ENCODE measurements at regions not wholly inside any gene's neighbourhood (a gene's known extent, or its start where the extent isn't known, plus 50 kb on each side); places are given as distances from the start of the nearest gene placed in this dataset.

DNA sequence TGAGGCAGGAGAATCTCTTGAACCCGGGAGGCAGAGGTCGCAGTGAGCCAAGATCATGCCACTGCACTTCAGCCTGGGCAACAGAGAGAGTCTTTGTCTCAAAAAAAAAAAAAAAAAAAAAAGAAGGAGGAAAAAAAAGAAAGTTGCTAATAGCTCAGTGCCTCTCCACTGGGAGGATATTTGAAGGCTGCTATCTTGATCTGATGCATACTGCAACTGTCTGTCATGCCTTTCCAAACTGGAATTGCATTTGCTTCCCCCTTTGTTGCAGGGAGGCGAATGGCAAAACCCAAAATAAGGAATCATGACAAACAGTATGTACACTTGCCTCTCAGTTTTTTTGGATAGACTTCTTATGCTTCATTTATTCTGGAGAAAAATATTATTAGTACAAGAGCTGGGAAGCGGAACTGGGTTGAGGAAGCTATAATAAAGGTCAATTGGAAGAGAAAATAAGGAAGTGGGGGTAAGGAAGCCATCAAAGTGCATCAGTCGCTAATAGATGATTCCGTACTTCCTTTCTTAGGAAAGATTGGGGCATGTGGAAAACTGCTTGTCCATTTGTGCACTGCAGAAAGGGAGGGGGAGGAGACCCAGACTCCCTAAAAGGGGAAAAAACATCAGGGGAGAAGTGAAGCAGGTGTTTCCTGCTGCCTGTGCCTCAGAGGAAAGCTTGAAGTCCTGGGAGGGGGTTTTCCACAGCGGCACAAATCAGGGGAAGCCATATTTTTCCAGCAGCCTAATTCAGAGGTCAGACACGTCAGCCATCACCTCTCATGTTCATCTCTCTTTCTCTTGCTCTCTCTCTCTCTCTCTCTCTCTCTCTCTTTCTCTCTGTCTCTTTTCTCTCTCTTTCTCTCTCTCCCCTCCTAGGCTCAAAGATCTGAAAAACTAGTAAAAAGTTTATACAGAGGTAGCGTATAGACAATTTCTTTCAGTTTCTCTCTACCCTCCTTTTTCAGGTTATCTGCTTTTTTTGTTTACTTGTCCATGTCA lies 301.4 kb upstream of the TNP1 start:
- Histone ChIP-seq H4K12ac (ENCODE audit: low read depth, low read length) (no peak overlapping the region), H4K8ac (ENCODE audit: low read depth, low read length) (no peak overlapping the region), H3K79me2 (ENCODE audit: control insufficient read depth, insufficient read depth, low read length, poor library complexity) (no peaks in the 10 kb centered on the region), H2BK5ac (ENCODE audit: low read depth, low read length, poor library complexity) (peak overlapping the region; percentile 60), H3K9me3 (ENCODE audit: insufficient read depth, low read depth, low read length) (no peaks in the 10 kb centered on the region), H3K27ac (ENCODE audit: low read depth, low read length) (no peak overlapping the region), H3K4me2 (ENCODE audit: low read length) (no peak overlapping the region), H2BK120ac (ENCODE audit: insufficient read depth, low read length, poor library complexity) (peak overlapping the region; percentile 68), H3K36me3 (ENCODE audit: control insufficient read depth in 1 of 2, insufficient read depth in 2 of 2, low read length in 2 of 2) (no peaks in the 10 kb centered on the region), H3K9ac (ENCODE audit: low read length) (no peak overlapping the region), H3K4ac (ENCODE audit: low read depth, low read length) (peak overlapping the region; percentile 21), H3K79me1 (ENCODE audit: low read length) (peaks cover 12% of the 10 kb centered on the region), H4K91ac (ENCODE audit: low read depth, low read length) (no peak overlapping the region), H3K18ac (ENCODE audit: low read length) (no peak overlapping the region), H3K4me3 (ENCODE audit: low read depth, low read length) (no peak overlapping the region), H3K4me1 (ENCODE audit: control insufficient read depth in 1 of 2, insufficient read depth in 2 of 2, low read length in 2 of 2) (peaks cover 4 to 5% of the 10 kb centered on the region in 2 experiments), H3K23ac (ENCODE audit: low read length) (no peak overlapping the region), H2AK5ac (ENCODE audit: low read length) (peak overlapping the region; percentile 64), H3K14ac (ENCODE audit: low read length) (peak overlapping the region; percentile 70), H2AFZ (ENCODE audit: insufficient read depth, low read length, poor library complexity) (no peak overlapping the region), H3K27me3 (ENCODE audit: insufficient read depth, low read length) (no peaks in the 10 kb centered on the region), H2BK12ac (ENCODE audit: low read length) (peak overlapping the region; percentile 77)
- whole genome bisulfite sequencing (ENCODE audit: extremely low coverage, insufficient coverage, insufficient read length): no CpG with 5 or more reads among the region's 9 CpGs
- peak in 1 of 2 donors; percentile 49 for DNase-seq

DNA sequence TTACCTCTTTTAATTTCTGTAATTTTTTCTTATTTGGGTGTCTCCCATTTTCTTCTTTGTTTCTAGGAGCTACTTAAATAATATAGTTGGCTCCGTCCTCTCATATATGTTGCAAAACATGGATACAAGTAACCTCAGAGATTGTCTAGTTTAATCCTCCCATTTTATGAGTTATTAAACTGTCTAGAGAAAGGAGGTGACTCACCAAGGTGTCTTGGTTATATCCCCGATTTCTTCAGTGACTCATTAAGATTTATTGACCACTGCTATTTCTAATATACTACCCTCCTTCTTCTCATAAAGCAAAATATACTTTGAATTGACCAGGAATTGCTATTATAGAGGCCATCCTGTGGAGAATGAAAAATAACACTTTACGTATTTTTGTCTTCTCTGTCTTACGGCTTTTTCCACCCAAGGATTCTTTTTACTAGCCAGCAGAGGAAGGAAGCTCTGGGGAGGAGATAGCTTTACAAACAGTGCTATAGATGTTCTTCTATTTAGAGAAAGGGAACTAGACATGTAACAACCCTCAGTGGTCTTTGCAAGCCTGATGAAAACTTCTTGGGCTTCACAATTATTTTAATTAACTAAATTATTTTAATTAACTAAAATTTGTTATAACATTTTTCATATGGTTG lies 300.4 kb upstream of the TNP1 start:
- Histone ChIP-seq H3K4me1 (ENCODE audit: control insufficient read depth in 1 of 2, insufficient read depth in 2 of 2, low read length in 2 of 2) (peaks cover 4 to 5% of the 10 kb centered on the region in 2 experiments), H3K27me3 (ENCODE audit: insufficient read depth, low read length) (no peaks in the 10 kb centered on the region), H2BK120ac (ENCODE audit: insufficient read depth, low read length, poor library complexity) (no peak overlapping the region), H2BK5ac (ENCODE audit: low read depth, low read length, poor library complexity) (no peak overlapping the region), H3K27ac (ENCODE audit: low read depth, low read length) (no peak overlapping the region), H3K79me1 (ENCODE audit: low read length) (peaks cover 12% of the 10 kb centered on the region), H3K36me3 (ENCODE audit: control insufficient read depth in 1 of 2, insufficient read depth in 2 of 2, low read length in 2 of 2) (no peaks in the 10 kb centered on the region), H3K4ac (ENCODE audit: low read depth, low read length) (no peak overlapping the region), H2BK12ac (ENCODE audit: low read length) (no peak overlapping the region), H3K9ac (ENCODE audit: low read length) (no peak overlapping the region), H2AK5ac (ENCODE audit: low read length) (no peak overlapping the region), H3K9me3 (ENCODE audit: insufficient read depth, low read depth, low read length) (no peaks in the 10 kb centered on the region), H3K14ac (ENCODE audit: low read length) (no peak overlapping the region), H3K18ac (ENCODE audit: low read length) (no peak overlapping the region), H2AFZ (ENCODE audit: insufficient read depth, low read length, poor library complexity) (no peak overlapping the region), H4K91ac (ENCODE audit: low read depth, low read length) (no peak overlapping the region), H3K23ac (ENCODE audit: low read length) (no peak overlapping the region), H3K4me3 (ENCODE audit: low read depth, low read length) (no peak overlapping the region), H4K12ac (ENCODE audit: low read depth, low read length) (no peak overlapping the region), H3K4me2 (ENCODE audit: low read length) (no peak overlapping the region), H4K8ac (ENCODE audit: low read depth, low read length) (no peak overlapping the region), H3K79me2 (ENCODE audit: control insufficient read depth, insufficient read depth, low read length, poor library complexity) (no peaks in the 10 kb centered on the region)
- no CpG with 5 or more reads among the region's 4 CpGs for WGBS (ENCODE audit: extremely low coverage, insufficient coverage, insufficient read length)
- DNase-seq: no peak

DNA sequence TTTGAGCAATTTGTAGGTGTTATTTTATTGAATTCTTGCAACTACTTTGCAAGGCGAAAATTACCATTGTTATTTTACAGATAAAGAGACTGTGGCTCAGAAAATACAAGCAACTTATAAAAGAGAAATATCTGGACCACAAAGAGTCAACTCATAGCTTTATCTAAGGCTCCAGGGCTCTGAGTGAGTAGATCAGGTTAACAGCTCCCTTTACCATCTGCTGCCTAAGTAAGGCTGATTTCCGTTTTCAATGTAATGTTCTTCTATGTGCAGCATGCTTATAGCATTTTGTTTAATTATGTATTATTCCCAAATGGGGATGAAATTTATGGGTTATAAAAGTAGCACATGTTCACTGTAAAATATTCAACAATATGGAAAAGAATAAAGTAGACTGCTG lies 299.1 kb upstream of the TNP1 start:
- no CpG with 5 or more reads among the region's 2 CpGs for WGBS (ENCODE audit: extremely low coverage, insufficient coverage, insufficient read length)
- no peak overlapping the region for H3K9ac ChIP-seq (ENCODE audit: low read length)
- no peak overlapping the region for H2BK5ac ChIP-seq (ENCODE audit: low read depth, low read length, poor library complexity)
- no peak overlapping the region for H3K23ac ChIP-seq (ENCODE audit: low read length)
- H3K18ac ChIP-seq (ENCODE audit: low read length): no peak overlapping the region
- H3K14ac ChIP-seq (ENCODE audit: low read length): no peak overlapping the region
- H3K4me3 ChIP-seq (ENCODE audit: low read depth, low read length): no peak overlapping the region
- no peak overlapping the region for H3K27ac ChIP-seq (ENCODE audit: low read depth, low read length)
- H2AK5ac ChIP-seq (ENCODE audit: low read length): no peak overlapping the region
- H3K9me3 ChIP-seq (ENCODE audit: insufficient read depth, low read depth, low read length): no peaks in the 10 kb centered on the region
- H4K91ac ChIP-seq (ENCODE audit: low read depth, low read length): no peak overlapping the region
- no peaks in the 10 kb centered on the region for H3K36me3 ChIP-seq (ENCODE audit: control insufficient read depth in 1 of 2, insufficient read depth in 2 of 2, low read length in 2 of 2)
- no peak overlapping the region for H4K8ac ChIP-seq (ENCODE audit: low read depth, low read length)
- H2AFZ ChIP-seq (ENCODE audit: insufficient read depth, low read length, poor library complexity): no peak overlapping the region
- H3K79me2 ChIP-seq (ENCODE audit: control insufficient read depth, insufficient read depth, low read length, poor library complexity): no peaks in the 10 kb centered on the region
- no peaks in the 10 kb centered on the region for H3K27me3 ChIP-seq (ENCODE audit: insufficient read depth, low read length)
- H3K4ac ChIP-seq (ENCODE audit: low read depth, low read length): no peak overlapping the region
- peaks cover 8% of the 10 kb centered on the region for H3K79me1 ChIP-seq (ENCODE audit: low read length)
- no peak overlapping the region for H2BK12ac ChIP-seq (ENCODE audit: low read length)
- no peak overlapping the region for H4K12ac ChIP-seq (ENCODE audit: low read depth, low read length)
- peaks cover 4 to 5% of the 10 kb centered on the region in 2 experiments for H3K4me1 ChIP-seq (ENCODE audit: control insufficient read depth in 1 of 2, insufficient read depth in 2 of 2, low read length in 2 of 2)
- H3K4me2 ChIP-seq (ENCODE audit: low read length): no peak overlapping the region
- no peak overlapping the region for H2BK120ac ChIP-seq (ENCODE audit: insufficient read depth, low read length, poor library complexity)
- DNase-seq: no peak

DNA sequence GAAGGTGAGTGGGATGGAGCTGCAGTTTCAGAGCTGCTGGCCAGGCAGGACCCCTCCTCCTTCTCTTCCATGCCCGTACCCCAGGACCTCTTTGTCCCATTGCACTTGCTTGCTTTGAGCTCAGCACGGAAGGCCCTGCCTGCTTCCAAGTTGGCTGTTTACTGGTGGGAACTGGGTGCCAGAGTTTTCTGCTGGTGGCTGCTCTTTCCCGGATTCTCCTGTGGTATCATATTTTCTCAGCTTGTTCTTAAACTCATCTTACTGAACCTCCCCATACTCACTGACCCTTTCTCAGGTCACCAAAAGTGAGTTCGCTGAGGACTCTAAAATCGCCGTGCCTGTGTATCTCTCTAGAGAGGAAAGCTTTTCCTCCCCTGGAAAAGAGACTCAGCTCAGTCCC lies 297.7 kb upstream of the TNP1 start:
- Histone ChIP-seq H3K27ac (ENCODE audit: low read depth, low read length) (no peak overlapping the region), H4K91ac (ENCODE audit: low read depth, low read length) (no peak overlapping the region), H4K8ac (ENCODE audit: low read depth, low read length) (no peak overlapping the region), H3K23ac (ENCODE audit: low read length) (no peak overlapping the region), H3K79me1 (ENCODE audit: low read length) (peaks cover 3% of the 10 kb centered on the region), H3K79me2 (ENCODE audit: control insufficient read depth, insufficient read depth, low read length, poor library complexity) (no peaks in the 10 kb centered on the region), H3K4me3 (ENCODE audit: low read depth, low read length) (no peak overlapping the region), H3K18ac (ENCODE audit: low read length) (no peak overlapping the region), H3K4ac (ENCODE audit: low read depth, low read length) (no peak overlapping the region), H2BK5ac (ENCODE audit: low read depth, low read length, poor library complexity) (no peak overlapping the region), H4K12ac (ENCODE audit: low read depth, low read length) (no peak overlapping the region), H2AFZ (ENCODE audit: insufficient read depth, low read length, poor library complexity) (no peak overlapping the region), H3K14ac (ENCODE audit: low read length) (no peak overlapping the region), H2AK5ac (ENCODE audit: low read length) (no peak overlapping the region), H2BK120ac (ENCODE audit: insufficient read depth, low read length, poor library complexity) (no peak overlapping the region), H3K27me3 (ENCODE audit: insufficient read depth, low read length) (no peaks in the 10 kb centered on the region), H3K9ac (ENCODE audit: low read length) (no peak overlapping the region), H3K4me1 (ENCODE audit: control insufficient read depth in 1 of 2, insufficient read depth in 2 of 2, low read length in 2 of 2) (peaks cover 3 to 4% of the 10 kb centered on the region in 2 experiments), H2BK12ac (ENCODE audit: low read length) (no peak overlapping the region), H3K4me2 (ENCODE audit: low read length) (no peak overlapping the region), H3K36me3 (ENCODE audit: control insufficient read depth in 1 of 2, insufficient read depth in 2 of 2, low read length in 2 of 2) (no peaks in the 10 kb centered on the region), H3K9me3 (ENCODE audit: insufficient read depth, low read depth, low read length) (no peaks in the 10 kb centered on the region)
- WGBS (ENCODE audit: extremely low coverage, insufficient coverage, insufficient read length): no CpG with 5 or more reads among the region's 6 CpGs
- DNase-seq: no peak
